Activated effector memory CD4-positive, alpha-beta T cell treated with anti-CD3 and anti-CD28 coated beads, Interleukin-2, amount 50 U/mL, for 16 hours (primary cell): ENCODE measurements at regions not wholly inside any gene's neighbourhood (a gene's known extent, or its start where the extent isn't known, plus 50 kb on each side); places are given as distances from the start of the nearest gene placed in this dataset.

Experiments used
- DNase-seq: peaks from one replicate; pipeline ENCODE4 v3.0.0-alpha.2; 2020

DNA sequence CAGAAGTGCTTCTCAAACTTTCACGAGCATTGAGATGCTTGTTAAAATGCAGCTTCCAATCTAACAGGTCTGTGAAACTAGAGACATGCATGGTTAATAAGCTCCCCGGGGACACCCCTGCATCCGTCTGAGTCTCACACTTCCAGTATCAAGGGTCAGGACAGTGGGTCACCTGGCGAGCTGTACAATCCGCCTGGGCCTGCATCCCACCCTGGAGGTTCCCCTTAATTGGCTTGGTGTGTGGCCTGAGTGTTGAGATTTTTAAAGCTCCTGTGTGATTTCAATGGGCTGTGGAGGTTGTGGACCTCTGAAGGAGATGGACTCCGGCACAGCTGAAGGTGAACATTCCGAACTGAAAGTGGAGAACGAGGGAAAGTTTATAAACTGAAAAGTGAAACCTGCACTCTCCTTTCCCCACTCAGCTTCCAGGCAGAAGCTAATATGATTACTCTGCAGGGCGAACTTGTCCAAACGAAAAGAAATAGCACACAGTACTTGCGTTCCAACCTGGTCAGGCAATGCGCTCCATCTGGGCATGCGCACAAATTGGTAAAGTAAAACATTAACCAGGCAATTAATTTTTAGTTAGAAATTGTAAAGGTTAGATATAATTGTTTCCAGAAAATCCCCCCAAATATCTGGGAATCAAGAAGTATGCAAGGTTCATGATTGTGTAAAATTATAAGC, 191.7 kb upstream of the ALKAL2 start:
- no peak for DNase-seq

DNA sequence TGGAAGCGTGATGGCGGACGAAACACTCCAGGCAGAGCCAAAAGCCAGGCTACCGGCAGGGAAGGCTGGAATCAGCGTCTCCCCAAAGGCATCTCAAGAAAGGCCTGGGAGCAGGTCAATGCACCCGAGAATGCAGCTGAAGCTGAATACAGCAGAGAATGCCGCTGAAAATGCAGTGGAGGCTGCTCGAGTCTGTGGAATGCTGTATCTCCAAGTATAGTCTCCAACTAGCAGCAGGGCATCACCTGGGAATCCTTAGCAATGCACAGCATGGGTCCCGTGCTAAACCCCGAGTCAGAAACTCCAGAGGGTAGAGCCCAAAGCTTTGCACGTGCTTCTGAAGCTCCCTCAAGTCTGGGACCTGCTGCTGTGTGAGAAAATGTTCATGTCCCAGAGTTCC, 191.1 kb upstream of the ALKAL2 start:
- no peak for DNase-seq

DNA sequence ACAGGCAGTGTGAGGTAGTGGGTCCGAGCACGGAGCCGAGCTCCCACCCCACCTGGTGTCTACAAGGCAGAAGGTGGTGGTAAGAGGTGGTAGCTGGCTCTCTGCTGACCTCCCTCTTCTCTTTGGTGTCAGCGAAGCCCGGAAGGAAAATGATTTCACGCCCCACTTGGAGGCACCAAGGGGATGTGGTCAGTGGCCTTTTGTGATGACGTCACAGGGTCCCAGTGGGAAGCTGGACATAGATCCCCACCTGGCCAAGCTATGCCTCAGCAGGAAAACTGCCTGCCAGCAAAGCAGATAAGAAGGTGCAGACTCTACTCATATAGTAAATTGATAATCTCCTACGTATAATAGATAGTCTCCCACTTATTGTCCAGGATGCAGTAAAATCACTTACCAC, 183.7 kb upstream of the ALKAL2 start:
- DNase-seq = no peak

DNA sequence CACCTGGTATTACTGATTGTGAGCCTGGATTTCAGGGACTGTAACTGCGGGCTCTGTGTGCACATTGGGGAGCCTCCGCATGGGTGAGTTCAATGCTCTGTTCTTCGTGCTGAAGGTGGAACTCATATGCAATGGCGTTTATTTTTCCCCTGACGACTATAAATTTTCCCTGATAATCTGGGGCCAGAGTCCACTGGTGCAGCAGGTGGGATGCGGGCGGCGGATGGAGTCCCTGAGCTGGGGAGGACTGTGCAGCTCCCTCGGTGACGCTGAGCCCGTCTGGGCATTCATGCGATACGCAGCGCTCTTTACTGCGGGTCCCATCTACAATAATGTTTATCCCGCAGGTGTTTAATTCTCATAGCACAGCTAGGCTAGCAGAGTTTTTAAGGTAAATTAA, 181.6 kb upstream of the ALKAL2 start:
- DNase-seq = no peak

DNA sequence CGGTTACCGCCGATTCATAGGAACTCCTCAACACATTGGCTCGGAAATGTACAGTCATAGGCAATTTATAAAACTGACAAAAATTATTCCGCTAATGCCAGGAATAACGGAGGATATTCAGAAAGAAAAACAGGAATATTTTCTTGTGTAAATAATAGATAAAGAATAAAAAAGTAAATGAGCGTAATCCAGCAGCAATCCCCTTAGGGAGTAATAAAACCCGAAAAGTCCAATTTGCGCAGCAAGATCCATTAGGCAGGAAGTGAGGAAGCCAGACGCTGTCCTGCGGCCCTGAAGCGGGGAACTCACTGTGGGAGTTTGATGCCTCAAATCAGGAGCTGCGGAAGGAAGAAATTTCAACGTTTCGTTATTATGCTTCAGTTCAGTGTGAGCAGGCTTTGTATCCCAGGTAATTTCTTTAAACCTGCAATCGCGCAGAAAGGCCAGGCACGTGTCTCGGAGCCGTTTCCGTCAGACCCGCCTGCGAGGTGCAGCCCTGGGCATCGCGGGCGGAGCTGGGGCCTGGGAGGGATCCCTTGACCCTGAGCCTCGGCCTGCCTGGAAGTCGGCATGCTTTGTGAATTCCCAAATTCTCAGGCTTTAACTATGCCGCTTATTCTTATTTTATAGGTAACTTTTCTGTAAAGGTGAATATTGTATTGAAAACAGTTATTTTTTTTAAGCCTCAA, 180.9 kb upstream of the ALKAL2 start:
- DNase-seq = no peak

DNA sequence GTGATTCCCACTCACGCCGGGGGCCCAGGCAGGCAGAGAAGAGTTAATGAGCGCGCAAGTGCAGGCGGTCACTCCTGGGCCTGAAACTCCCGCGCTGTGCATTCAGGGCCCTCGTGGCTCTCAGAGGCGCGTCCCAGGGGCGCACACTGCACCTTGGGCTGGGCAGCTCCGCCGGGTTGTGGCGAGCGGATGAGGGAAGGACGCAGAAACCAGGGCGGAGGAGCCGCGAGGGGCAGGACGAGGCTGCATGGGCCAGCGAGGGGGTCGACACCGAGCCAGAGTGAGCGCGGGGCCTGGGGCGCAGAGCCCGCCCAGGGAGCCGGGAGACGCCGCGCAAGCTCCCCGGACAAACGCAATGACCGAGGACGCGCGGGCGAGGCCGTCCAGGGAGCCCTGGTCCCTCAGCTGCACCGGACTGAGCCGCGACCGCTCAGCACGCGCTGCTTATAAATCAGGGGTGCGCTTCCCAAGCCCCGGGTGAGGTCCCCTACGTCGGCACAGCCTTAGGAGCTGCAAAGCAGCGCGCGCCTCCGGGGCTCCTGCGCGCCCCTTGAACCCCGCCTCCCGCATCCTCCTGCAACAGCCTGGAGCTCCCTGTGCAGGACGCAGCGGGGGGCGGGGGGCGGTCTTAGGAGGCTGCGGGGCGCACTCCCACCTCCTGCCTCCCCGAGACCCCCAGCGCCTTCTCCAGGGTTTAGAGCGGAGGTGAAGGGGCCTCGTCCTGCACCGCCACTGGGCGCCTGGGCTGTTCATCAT, 180.2 kb upstream of the ALKAL2 start:
- no peak for DNase-seq

DNA sequence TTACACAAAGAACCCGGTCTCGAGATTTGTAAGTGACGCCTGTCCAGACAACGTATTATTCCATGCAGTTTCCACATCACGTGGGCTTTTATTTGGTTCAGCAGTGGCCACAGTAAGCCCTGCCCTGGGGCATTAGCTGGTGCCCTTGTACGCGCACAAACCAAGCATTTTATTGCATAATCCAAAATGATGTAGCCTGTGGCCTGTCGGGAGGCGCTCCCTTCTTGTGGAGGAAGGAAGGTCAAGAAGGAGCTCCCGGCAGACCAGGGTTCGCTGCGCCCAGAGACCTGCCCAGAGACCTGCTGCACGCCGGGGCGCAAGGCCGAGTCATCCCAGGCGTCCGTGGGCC, 179.6 kb upstream of the ALKAL2 start:
- no peak for DNase-seq

DNA sequence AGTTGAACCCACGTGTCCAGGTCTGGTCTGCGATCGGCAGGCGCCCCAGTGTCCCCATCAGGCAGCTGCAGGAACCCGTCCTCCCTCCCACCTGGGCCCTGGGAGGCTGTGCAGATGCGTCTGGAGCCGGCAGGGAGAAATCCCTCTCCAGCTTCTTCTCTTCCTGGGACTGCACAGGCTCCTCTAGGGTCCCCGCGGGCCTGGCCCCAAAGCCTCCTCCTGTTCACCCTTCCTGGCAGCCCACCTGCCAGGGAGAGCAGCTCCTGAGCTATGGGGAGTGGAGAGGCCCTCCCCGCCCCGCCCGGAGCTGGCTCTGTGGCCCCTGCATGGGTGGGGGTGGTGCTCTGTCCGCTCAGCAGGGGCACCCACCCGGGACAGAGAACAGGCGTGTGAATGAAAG, 179.2 kb upstream of the ALKAL2 start:
- no peak for DNase-seq

DNA sequence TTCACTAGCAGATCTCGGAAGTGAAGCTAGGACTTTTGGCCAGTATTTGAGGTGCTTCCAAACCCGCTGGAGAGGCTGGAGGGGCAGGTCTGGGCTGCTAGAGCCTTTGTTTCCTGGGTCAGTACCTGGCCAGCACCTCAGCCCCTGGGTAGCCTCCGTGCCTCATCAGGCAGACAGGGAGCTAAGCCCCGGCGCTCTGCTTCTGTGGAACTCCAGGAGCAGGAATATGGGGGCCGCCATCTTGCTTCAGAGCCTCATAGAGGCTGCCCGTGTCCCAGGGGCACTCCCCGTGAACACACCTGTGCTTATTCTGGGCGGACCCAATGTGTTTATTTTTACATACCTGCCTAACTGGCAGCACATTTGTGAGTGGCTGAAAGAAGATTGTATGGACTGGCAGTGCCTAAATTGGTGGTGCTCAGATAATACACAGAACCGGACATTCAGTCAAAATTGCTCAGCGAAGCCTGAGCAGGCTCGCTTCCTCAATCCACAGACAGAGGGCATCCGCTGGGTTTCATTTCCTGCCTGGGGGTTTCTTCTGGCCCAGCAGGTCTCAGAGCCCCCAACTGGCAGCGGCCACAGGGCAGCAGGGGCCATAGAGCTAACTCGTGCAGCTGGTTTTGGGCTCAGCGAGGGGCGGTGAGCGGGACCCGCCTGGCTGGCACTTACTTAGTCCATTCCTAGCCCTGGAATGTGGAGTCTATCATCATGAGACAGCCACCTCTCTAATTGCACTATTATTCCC, 176.8 kb upstream of the ALKAL2 start:
- DNase-seq = no peak

DNA sequence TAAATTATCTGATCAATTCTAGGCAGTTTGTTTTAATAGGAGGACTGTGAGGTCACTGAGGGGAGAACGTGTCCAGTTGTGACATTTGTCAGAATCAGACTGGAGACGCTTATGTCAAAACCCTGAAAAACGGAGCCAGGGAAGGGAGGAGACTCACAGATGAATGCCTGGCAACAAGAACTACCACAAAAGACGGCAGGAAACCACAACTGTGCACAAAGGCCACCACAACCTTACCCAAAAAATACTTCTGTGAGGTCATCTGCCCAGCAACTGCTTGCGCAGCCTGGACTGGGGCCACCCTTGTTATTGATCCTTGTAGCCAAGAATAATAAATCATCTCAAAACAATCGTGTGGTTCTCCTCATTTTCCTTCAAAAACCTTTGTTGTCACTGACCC, 173.0 kb upstream of the ALKAL2 start:
- peak; percentile 70 for DNase-seq

DNA sequence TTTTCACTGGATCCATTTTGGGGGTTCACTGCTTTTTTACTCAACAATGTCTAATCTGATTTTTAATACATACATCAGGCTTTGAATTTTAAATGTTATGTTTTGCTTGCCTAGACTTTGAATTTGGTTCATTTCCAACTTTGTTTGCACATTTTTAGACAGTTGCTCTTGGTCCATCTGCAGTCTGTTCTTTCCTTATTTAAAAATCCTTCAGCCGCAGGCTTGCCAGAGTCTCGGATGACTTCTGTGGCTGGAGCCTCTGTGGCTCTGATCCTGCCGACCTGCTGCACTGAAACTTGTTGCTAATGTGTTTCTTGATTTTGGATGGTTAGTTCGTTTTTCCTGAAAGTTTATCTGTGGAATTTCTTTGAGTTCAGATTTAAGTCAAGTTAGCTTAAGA, 172.0 kb upstream of the ALKAL2 start:
- DNase-seq = no peak

DNA sequence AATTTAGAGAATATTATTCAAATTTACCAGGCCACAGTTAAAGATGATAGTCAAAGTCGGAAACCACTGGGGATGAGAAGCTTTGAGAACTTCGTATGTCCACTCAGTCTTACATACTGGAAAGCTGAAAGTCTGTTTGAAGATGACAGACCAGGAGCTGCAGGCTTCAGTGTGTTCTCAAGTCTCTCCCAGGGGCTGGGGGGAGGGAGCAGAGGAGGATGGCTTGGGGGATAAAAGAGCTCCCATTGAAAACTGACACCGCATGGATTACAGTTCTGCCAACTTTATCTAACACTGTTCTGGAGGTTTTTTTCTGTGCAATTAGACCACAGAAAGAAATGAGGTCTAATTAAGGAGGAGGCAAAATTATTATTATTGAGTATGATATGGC, 170.5 kb upstream of the ALKAL2 start:
- DNase-seq = no peak

DNA sequence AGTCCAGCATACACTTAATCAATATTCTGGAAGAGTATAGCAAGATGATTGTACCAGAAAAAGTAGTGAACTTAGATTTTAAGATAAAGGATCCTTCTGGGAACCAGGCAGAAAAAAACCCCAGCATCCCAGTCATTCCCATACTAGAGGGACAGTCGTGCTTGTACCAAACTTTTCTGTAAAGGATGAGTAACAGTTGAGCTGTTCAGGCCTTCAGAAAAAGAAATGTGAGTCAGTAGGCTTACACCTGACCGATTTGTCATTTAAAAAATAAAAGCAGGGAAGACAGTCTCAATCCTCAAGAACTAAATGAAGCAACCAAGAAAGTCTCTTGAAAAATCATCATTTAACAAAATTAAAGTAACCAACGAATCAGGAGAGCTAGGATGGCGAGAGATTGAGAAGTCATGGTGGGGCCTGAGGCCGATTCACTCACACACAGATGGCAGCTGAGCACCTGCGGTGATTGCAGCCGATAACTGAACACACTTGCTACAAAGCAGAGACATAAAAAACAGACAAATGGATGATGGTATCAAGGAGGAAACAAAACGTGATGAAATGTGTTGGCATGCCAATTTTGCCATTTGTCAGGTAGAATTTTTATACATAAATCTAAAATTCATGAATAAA, 170.0 kb upstream of the ALKAL2 start:
- DNase-seq = no peak

DNA sequence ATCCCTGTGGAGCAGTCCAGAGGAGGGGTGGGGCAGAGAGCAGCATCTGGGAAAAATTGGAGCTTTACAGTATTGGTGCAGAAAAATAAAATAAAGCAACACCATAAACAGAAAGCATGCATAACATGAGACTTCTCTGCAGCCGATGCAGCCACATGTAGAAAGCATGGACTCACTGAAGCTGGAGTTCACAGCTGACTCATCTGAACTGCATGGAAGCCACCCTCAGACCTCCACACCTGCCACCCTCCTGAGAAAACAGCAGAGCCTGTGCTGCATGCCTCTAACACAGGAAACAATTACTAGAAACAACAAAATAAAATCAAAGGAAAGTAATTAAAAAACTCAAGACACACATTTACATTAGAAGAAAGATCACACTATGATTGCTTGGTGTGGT, 169.4 kb upstream of the ALKAL2 start:
- no peak for DNase-seq

DNA sequence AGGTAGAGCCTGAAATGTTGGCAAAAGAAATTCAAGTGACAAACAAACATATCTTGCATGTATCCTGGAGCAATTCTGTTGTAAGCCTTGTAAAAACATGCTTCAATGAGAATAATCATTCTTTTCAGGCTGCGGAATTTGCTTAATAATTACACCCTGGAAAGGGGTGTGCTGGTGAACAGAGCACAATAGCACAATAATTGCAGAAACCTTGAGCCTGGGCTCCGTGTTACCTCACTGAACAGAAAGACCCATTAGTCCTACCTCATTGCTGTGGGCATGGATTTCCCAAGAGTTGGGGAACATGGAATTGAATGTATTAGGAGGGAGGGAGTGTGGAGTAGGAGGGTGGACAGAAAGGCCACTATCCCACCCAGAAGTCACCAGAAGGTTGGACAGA, 168.0 kb upstream of the ALKAL2 start:
- DNase-seq = no peak

DNA sequence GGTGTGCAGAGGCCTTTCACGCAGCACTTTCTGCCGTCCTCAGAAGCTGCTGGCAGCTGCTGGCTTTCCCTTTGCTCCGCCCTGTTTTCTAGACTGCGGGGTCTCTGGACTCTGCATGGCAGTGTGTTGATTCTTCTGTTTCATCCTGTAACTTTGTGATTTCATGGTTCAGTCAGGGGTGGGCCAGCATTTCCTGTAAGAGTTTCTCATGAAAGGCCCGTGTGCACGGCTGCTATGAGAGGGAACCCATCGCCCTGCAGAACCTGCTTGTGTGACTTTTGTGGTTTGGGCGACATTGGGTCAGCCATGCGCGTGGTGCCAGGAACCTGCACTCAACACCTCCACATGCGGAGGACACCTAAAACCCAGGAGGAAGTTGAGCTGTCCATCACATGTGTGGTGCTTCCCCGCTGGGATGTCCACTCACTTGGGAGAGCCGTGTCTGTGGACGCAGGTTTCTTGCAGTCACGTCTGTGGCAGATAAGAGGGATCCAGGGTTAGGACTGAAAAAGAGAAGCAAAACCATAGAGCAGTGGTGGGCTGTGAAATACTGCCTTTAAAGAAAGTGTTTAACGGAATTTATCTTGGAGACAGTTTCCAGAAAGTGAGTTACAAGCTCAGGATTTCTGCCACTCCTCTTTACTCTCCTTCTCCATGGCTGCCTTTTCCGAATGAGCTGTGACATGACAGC, 167.3 kb upstream of the ALKAL2 start:
- DNase-seq = no peak

DNA sequence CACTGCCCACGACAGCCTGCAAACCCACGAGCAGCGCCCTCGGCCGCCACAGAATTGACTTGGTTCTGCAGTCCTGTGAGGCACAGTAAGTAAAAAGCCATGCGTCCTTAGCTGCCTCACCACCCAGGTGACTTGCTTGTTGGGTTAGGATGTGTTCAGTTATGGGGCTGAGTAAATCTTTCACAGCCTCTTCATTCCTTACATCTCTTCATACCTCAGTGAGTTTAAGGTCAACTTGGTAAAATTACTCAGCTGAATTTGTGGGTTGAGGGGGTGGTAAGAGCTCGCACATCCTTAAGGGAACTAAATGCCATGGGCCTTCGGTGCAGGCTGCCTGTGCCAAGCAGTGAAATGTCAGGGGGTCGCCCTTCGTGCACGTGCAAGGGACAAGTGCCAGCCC, 165.2 kb upstream of the ALKAL2 start:
- no peak for DNase-seq

DNA sequence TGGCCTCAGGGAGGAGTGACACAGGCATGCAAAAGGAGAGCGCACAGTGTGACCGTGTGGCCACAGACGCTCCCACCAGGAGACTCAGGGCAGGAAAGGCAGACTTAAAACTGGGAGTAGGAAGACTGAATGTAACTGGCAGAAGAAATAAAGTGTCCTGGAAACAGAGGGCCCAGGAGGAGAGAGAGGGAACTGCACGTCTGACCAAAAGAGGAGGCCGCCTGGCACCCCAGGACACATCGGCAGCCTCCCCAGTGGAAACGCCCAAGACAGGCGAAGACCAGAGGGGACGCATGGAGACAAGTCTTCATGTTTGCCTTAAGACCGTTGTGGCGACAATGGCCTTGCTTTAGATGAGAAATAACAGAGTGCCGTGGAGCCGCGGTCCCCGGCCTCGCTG, 163.6 kb upstream of the ALKAL2 start:
- no peak for DNase-seq

DNA sequence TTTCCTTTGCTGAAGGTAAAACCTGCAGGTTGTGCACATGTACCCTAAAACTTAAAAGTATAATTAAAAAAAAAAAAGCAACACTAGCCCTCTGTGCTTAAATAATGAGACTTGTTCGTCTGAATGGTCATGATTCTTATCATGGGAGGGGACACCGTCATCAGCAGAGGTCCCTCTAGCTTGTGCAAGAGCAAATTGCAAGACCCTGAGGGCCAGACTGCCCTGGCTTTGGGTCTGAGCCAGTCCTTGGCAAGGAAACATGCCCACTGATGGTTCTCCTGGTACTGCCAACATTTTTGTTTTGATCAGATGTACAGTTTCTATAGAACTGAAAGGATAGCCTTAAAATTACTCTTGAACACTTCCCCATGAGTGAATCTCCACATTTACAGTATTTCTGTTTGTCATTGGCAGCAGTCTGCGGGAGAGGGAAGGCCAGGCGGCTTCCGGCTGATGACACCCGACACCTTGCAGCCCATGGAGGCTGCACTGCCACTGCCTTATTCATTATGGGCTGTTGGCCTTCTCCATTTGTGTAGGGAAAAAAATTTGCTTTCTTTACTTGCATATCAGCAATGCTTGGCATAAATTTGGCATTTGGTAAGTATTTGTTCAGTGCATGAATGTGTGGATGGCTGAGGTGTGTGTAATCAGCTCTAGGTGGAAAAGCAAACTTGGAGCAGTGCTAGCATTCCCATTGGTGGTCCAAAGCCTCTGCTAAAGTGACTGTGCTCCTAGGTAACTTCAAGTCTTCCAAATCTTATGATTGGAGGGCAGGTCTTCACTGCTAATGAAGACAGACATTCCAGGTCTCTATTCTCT, 161.6 kb upstream of the ALKAL2 start:
- DNase-seq = no peak

DNA sequence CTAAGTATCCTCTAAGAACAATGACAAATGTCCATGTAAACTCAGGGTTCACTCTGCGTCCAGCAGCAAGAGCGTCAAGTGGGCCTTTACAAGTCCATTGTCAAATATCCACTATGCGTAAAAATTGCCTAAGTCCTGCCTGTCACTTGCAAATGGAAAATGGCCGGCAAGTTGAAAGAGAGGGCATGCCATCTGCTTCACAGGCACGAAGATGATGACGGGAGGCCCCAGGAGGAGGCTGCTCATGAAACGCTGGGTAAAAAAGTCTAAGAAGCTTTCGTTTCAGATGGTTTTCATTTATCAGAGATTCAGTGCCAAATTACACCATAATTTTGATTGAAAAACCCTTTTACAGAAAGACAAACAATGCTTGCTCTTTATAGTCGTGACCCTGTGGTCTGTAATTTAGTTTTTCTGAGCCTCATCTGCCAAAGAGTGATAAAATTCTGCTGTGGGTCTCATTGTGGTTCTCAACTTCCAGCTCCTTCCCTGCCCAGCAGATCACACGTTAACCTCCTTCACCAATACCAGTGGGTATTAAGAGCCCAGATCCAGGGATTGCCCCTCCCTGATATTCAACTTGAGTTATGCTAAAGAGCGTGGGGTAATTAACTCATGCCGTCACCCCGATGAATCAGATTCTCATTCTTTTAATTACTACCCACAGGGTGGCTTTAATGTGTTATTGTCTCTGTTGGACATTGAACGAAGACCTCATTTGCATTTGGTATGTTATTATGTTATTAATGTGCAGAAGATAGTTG, 160.2 kb upstream of the ALKAL2 start:
- no peak for DNase-seq
